MM.1S (cell line): ENCODE measurements at regions not wholly inside any gene's neighbourhood (a gene's known extent, or its start where the extent isn't known, plus 50 kb on each side); places are given as distances from the start of the nearest gene placed in this dataset.

Experiments used
- DNase-seq: peaks from one replicate; pipeline ENCODE4 v3.0.0-alpha.2; 2015
- H2AFZ ChIP-seq: fragments of 300-600 bp; sonication (generic); 2 replicates; pipeline ENCODE4 v1.6.0; 2016; ENCODE audit warnings: antibody characterized with exemption, low read length
- H3F3A ChIP-seq: fragments of 300-600 bp; sonication (generic); 2 replicates; pipeline ENCODE4 v1.6.1; 2016; ENCODE audit warnings: mild to moderate bottlenecking, antibody characterized with exemption, low read length, moderate library complexity, mixed read lengths; ENCODE audit not compliant: insufficient read depth
- H3K27ac ChIP-seq: fragments of 300-600 bp; sonication (generic); 2 replicates; pipeline ENCODE4 v1.5.1; 2016; ENCODE audit warnings: mild to moderate bottlenecking, low read length
- H3K27me3 ChIP-seq: fragments of 300-600 bp; sonication (generic); replicated peaks from 2 replicates; pipeline ENCODE4 v1.6.0; 2016; ENCODE audit warnings: low read length; ENCODE audit not compliant: insufficient read depth
- H3K36me3 ChIP-seq: fragments of 300-600 bp; sonication (generic); replicated peaks from 2 replicates; pipeline ENCODE4 v1.6.1; 2016; ENCODE audit warnings: mild to moderate bottlenecking, low read length, mixed read lengths; ENCODE audit not compliant: insufficient read depth
- H3K4me1 ChIP-seq: fragments of 300-600 bp; sonication (generic); 2 replicates; pipeline ENCODE4 v1.6.1; 2016; ENCODE audit warnings: low read length, mixed read lengths
- H3K4me2 ChIP-seq: fragments of 300-600 bp; sonication (generic); 2 replicates; pipeline ENCODE4 v1.6.0; 2016; ENCODE audit warnings: low read depth, low read length
- H3K4me3 ChIP-seq: fragments of 300-600 bp; sonication (generic); 2 replicates; pipeline ENCODE4 v1.5.1; 2016; ENCODE audit warnings: low read length, mixed read lengths
- H3K79me2 ChIP-seq: fragments of 300-600 bp; sonication (generic); 2 replicates; pipeline ENCODE4 v1.6.1; 2016; ENCODE audit warnings: mixed run types, low read length, mixed read lengths
- H3K9ac ChIP-seq: fragments of 300-600 bp; sonication (generic); 2 replicates; pipeline ENCODE4 v1.6.1; 2016; ENCODE audit warnings: low read length, mixed read lengths
- H3K9me2 ChIP-seq: fragments of 300-600 bp; sonication (generic); replicated peaks from 2 replicates; pipeline ENCODE4 v1.6.1; 2016; ENCODE audit warnings: mild to moderate bottlenecking, low read length, mixed read lengths; ENCODE audit not compliant: insufficient read depth
- H3K9me3 ChIP-seq: fragments of 300-600 bp; sonication (generic); replicated peaks from 2 replicates; pipeline ENCODE4 v1.6.1; 2016; ENCODE audit warnings: mild to moderate bottlenecking, low read length, mixed read lengths; ENCODE audit not compliant: insufficient read depth
- H4K20me1 ChIP-seq: fragments of 300-600 bp; sonication (generic); 2 replicates; pipeline ENCODE4 v1.6.1; 2016; ENCODE audit warnings: mild to moderate bottlenecking, low read length, moderate library complexity, mixed read lengths; ENCODE audit not compliant: insufficient read depth
- CTCF ChIP-seq: fragments of 300-600 bp; sonication (generic); IDR thresholded peaks from 2 replicates; pipeline ENCODE4 v1.5.1; 2016; ENCODE audit warnings: antibody characterized with exemption, low read length, mixed read lengths
- EZH2 ChIP-seq: fragments of 300-600 bp; sonication (generic); optimal IDR thresholded peaks from 2 replicates; pipeline ENCODE3; 2017; ENCODE audit warnings: low read depth, mild to moderate bottlenecking, antibody characterized with exemption, low read length, mixed read lengths
- EZH2phosphoT487 ChIP-seq: fragments of 300-600 bp; sonication (generic); IDR thresholded peaks from 2 replicates; pipeline ENCODE4 v1.6.1; 2018; ENCODE audit warnings: antibody characterized with exemption, low read length

GRCh38 chr11:79520086-79520485, 79.3 kb upstream of the TENM4 start:
- TF ChIP-seq EZH2phosphoT487 (no peak), EZH2 (no peak), CTCF (no peak)
- H3K27me3 ChIP-seq = no peaks in the 10 kb centered on the region
- no peak for DNase-seq
- H3K9me2 ChIP-seq = no peaks in the 10 kb centered on the region
- no peaks in the 10 kb centered on the region for H3K9me3 ChIP-seq
- no peaks in the 10 kb centered on the region for H4K20me1 ChIP-seq
- H3F3A ChIP-seq = no peaks in the 10 kb centered on the region
- H3K4me1 ChIP-seq = no peaks in the 10 kb centered on the region
- no peaks in the 10 kb centered on the region for H3K79me2 ChIP-seq
- no peak overlapping the region for H3K4me3 ChIP-seq
- H2AFZ ChIP-seq = no peak overlapping the region
- H3K9ac ChIP-seq = no peak overlapping the region
- H3K4me2 ChIP-seq = no peak overlapping the region
- no peak overlapping the region for H3K27ac ChIP-seq
- no peaks in the 10 kb centered on the region for H3K36me3 ChIP-seq

GRCh38 chr11:79515781-79516180, 75.0 kb upstream of the TENM4 start:
- no peak overlapping the region for H3K9ac ChIP-seq
- no peak overlapping the region for H2AFZ ChIP-seq
- H4K20me1 ChIP-seq = no peaks in the 10 kb centered on the region
- H3F3A ChIP-seq = no peaks in the 10 kb centered on the region
- no peaks in the 10 kb centered on the region for H3K27me3 ChIP-seq
- no peak for DNase-seq
- H3K36me3 ChIP-seq = no peaks in the 10 kb centered on the region
- H3K4me2 ChIP-seq = no peak overlapping the region
- H3K27ac ChIP-seq = no peak overlapping the region
- no peak for TF ChIP-seq CTCF
- TF ChIP-seq EZH2 = no peak
- no peak for TF ChIP-seq EZH2phosphoT487
- no peaks in the 10 kb centered on the region for H3K9me2 ChIP-seq
- H3K79me2 ChIP-seq = no peaks in the 10 kb centered on the region
- no peaks in the 10 kb centered on the region for H3K4me1 ChIP-seq
- no peak overlapping the region for H3K4me3 ChIP-seq
- no peaks in the 10 kb centered on the region for H3K9me3 ChIP-seq

GRCh38 chr11:79514695-79515094, 73.9 kb upstream of the TENM4 start:
- H4K20me1 ChIP-seq = no peaks in the 10 kb centered on the region
- H3K79me2 ChIP-seq = no peaks in the 10 kb centered on the region
- H3K4me2 ChIP-seq = no peak overlapping the region
- no peak for DNase-seq
- H3K27ac ChIP-seq = no peak overlapping the region
- H3F3A ChIP-seq = no peaks in the 10 kb centered on the region
- no peak overlapping the region for H3K9ac ChIP-seq
- TF ChIP-seq EZH2phosphoT487 (no peak), EZH2 (no peak), CTCF (no peak)
- no peak overlapping the region for H3K4me3 ChIP-seq
- H3K9me2 ChIP-seq = no peaks in the 10 kb centered on the region
- no peaks in the 10 kb centered on the region for H3K36me3 ChIP-seq
- H3K4me1 ChIP-seq = no peaks in the 10 kb centered on the region
- no peak overlapping the region for H2AFZ ChIP-seq
- H3K27me3 ChIP-seq = no peaks in the 10 kb centered on the region
- no peaks in the 10 kb centered on the region for H3K9me3 ChIP-seq

- H4K20me1 ChIP-seq = no peaks in the 10 kb centered on the region
- no peak for TF ChIP-seq EZH2
- TF ChIP-seq CTCF = no peak
- no peak for TF ChIP-seq EZH2phosphoT487
- no peaks in the 10 kb centered on the region for H3K27me3 ChIP-seq
Measured at GRCh38 chr11:79514290-79514689, 73.5 kb upstream of the TENM4 start.

More at GRCh38 chr11:79514290-79514689, 73.5 kb upstream of the TENM4 start:
- Histone ChIP-seq H3K36me3 (no peaks in the 10 kb centered on the region), H3K9ac (no peak overlapping the region), H3K27ac (no peak overlapping the region), H3K79me2 (no peaks in the 10 kb centered on the region), H3K9me3 (no peaks in the 10 kb centered on the region), H3K4me3 (no peak overlapping the region), H2AFZ (no peak overlapping the region), H3K4me1 (no peaks in the 10 kb centered on the region), H3K9me2 (no peaks in the 10 kb centered on the region), H3F3A (no peaks in the 10 kb centered on the region), H3K4me2 (no peak overlapping the region)
- no peak for DNase-seq
